DOHH2 (cell line): ENCODE measurements at regions not wholly inside any gene's neighbourhood (a gene's known extent, or its start where the extent isn't known, plus 50 kb on each side); places are given as distances from the start of the nearest gene placed in this dataset.

ENCODE experiments used
- EZH2phosphoT487 ChIP-seq: fragments of 200-600 bp; sonication (generic); IDR thresholded peaks from 2 replicates; pipeline ENCODE4 v1.6.1; 2017; ENCODE audit warnings: borderline replicate concordance, mild to moderate bottlenecking, antibody characterized with exemption, low read length, moderate library complexity, mixed read lengths
- TF ChIP-seq, protein P1 (sequence below): fragments of 200-600 bp; sonication (generic); IDR thresholded peaks from one replicate; pipeline ENCODE4 v1.5.1; 2014; ENCODE audit warnings: antibody characterized with exemption, mild to moderate bottlenecking, low read depth, low read length; ENCODE audit not compliant: poor library complexity, severe bottlenecking

DNA sequence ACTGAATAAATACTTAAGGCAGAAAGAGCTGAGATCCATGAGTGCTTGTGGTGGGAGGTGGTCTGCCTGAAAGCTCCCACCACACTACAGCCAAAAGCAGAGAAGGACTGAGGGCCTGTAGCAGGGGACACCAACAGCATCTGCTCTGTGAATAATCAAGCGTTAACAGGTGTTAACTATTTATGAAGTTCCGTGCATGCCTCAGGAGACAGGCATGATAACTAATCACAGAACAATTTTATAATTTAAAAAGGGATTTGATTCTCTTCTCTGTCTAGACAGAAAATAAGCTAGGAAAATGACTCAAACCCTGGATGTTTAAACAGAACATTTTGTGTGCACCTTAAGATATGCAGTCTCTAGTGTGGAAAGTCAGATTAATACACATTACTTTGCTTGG, 61.5 kb upstream of the GHITM start:
- TF ChIP-seq, protein P1, sequence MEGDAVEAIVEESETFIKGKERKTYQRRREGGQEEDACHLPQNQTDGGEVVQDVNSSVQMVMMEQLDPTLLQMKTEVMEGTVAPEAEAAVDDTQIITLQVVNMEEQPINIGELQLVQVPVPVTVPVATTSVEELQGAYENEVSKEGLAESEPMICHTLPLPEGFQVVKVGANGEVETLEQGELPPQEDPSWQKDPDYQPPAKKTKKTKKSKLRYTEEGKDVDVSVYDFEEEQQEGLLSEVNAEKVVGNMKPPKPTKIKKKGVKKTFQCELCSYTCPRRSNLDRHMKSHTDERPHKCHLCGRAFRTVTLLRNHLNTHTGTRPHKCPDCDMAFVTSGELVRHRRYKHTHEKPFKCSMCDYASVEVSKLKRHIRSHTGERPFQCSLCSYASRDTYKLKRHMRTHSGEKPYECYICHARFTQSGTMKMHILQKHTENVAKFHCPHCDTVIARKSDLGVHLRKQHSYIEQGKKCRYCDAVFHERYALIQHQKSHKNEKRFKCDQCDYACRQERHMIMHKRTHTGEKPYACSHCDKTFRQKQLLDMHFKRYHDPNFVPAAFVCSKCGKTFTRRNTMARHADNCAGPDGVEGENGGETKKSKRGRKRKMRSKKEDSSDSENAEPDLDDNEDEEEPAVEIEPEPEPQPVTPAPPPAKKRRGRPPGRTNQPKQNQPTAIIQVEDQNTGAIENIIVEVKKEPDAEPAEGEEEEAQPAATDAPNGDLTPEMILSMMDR = no peak
- no peak for TF ChIP-seq EZH2phosphoT487
